AG10803 (cell line): ENCODE measurements at regions not wholly inside any gene's neighbourhood (a gene's known extent, or its start where the extent isn't known, plus 50 kb on each side); places are given as distances from the start of the nearest gene placed in this dataset.

Experiments
- DNase-seq: peaks from one replicate; pipeline ENCODE4 v3.0.0; 2010; ENCODE audit warnings: low read depth
- H3K4me3 ChIP-seq: 2 replicates; pipeline ENCODE4 v1.5.1; 2011; ENCODE audit warnings: mild to moderate bottlenecking, low read length, control low read depth
- TF ChIP-seq, protein P1 (sequence below): conservative IDR thresholded peaks from 2 replicates; pipeline ENCODE4 v1.5.1; 2011; ENCODE audit warnings: mild to moderate bottlenecking, low read length, control low read depth, inconsistent platforms

DNA sequence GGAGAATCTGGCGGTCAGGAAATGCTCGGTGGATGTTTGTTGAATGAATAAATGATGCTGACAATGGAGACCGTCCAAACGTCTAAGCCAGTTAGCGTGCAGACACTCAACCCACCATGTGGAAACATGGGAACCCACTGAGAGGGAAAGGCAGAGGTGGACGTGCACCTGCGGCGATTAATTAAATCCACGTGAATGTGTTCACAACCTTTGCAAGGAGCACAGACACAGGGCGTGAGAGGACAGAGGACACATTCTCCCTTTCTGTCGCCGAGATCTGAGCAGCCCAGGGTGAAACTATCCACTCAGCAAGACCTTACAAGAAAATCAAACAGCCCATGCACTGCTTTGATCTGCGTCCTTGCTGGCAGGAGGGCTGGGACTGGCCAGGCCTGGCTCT lies 58.3 kb upstream of the LINC01488 start:
- H3K4me3 ChIP-seq, result no peak overlapping the region
- TF ChIP-seq, protein P1, sequence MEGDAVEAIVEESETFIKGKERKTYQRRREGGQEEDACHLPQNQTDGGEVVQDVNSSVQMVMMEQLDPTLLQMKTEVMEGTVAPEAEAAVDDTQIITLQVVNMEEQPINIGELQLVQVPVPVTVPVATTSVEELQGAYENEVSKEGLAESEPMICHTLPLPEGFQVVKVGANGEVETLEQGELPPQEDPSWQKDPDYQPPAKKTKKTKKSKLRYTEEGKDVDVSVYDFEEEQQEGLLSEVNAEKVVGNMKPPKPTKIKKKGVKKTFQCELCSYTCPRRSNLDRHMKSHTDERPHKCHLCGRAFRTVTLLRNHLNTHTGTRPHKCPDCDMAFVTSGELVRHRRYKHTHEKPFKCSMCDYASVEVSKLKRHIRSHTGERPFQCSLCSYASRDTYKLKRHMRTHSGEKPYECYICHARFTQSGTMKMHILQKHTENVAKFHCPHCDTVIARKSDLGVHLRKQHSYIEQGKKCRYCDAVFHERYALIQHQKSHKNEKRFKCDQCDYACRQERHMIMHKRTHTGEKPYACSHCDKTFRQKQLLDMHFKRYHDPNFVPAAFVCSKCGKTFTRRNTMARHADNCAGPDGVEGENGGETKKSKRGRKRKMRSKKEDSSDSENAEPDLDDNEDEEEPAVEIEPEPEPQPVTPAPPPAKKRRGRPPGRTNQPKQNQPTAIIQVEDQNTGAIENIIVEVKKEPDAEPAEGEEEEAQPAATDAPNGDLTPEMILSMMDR, result no peak
- DNase-seq, result no peak

DNA sequence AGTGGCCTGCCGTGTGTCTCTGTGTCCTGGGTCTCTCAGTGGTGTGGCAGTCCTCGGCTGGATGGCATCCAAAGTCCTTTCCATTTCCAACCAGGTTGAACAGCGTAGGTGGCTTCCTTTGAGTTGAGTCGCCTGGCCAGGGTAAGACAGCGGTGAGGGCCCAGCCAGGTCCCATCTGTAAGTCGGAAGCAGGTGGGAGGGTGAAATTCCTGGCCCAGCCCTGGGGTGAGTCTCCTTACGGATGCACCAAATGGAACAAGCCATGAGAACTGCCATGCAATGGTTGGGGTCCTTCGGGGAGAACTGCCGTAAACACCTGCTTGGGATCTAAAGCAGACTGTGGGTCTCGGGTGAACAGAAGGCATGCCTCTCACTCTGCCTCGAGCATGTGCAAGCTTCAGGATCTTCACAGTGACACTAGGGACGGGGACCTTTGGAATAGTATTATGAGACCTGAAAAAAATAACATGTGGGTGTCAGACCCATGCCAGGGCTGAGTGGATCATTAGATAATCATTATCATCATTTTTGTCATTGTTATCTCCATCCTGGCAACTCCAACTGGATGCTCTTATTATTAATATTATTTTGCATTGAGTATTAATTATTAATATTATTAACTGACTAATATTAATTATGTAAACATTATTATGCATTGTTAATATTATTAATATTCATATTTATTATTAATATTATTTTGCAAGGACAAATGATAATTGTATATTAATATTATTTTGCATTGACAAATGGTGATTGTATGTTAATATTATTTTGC lies 57.7 kb upstream of the LINC01488 start:
- no peak for DNase-seq
- TF ChIP-seq, protein P1, result no peak
- no peak overlapping the region for H3K4me3 ChIP-seq

DNA sequence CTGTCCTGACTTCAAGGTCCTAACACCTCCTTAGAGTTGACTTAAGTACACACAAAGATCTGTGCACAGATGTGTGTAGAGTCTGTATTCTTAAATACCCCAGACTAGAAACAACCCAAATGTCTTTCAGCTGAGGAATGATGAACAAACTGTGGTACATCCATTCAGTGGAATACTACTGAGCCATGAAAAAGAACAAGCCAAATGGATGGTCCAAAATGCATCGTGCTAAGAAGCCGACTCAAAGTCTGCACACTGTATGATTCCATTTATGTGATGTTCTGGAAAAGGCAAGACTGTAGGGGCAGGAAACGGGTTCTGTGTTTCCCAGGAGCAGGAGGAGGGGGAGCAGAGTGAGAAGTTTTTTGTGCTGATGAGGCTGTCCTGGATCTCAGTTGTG lies 56.7 kb upstream of the LINC01488 start:
- no peak overlapping the region for H3K4me3 ChIP-seq
- DNase-seq, result no peak
- TF ChIP-seq, protein P1, result no peak

DNA sequence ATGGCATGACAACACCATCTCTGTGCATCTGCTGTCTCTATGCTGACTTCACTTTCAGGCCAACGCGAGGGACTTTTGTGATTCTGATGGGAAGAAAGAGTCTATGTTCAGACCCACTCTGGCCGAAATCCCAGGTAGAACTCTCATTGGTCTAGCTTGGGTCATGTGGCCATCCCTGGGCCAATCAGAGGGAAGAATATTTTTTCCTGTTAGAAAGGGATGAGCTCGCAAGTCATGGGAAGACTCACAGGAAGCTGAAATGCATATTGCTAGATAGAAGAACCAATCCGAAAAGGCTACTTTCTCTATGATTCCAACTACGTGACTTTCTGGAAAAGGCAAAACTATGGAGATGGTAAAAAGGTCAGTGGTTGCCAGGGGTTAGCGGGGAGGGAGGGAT lies 56.0 kb upstream of the LINC01488 start:
- no peak for DNase-seq
- H3K4me3 ChIP-seq, result no peak overlapping the region
- TF ChIP-seq, protein P1, result no peak

DNA sequence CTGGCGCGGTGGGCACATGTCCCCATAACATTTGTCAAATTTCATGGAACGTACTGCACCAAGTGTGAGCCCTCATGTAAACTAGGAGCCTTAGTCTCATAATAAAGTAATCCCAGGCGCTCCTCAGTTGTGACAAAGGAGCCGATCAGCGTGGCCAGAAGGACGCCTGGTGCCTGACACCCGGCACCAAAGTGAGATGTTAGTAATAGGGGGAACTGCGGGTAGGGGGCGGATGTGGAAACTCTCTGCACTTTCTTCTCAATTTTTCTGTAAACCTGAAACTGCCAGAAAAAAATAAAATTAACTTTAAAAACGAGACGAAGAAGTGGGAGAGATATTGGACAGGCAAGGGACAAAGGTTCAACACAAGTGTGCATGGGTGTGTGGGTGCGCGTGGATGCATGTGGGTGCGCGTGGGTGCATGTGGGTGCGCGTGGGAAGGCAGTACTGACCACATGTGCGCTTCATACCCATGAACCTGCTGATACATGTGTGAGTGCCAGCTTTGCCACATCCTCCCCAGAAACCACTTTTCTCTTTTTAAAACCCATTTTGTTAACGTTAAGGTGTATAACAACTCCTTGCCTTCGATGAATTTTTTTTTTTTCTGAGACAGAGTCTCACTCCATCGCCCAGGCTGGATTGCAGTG lies 55.4 kb upstream of the LINC01488 start:
- H3K4me3 ChIP-seq, result no peak overlapping the region
- DNase-seq, result no peak
- TF ChIP-seq, protein P1, result no peak

DNA sequence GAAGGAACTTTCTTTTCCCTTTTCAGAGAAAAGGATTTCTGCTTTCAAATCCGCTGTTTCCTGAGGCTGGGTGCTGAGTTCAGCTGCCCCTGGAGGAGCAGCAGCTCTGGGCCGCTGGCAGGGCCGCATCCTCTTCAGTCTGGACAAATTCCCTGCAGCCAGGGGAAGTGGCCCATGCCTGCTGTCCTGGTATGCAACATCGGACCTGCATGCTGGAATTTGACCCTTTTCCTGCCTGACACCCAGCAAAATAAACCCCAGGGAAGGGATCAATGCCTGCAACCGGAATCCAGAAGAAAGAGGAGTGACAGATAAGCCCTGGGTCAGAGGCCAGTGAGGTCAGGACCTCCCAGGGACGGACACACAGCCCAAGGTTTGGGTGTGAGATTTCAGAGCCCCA lies 54.1 kb upstream of the LINC01488 start:
- H3K4me3 ChIP-seq, result no peak overlapping the region
- TF ChIP-seq, protein P1, result no peak
- no peak for DNase-seq
